GM18499 (cell line): ENCODE measurements at regions not wholly inside any gene's neighbourhood (a gene's known extent, or its start where the extent isn't known, plus 50 kb on each side); places are given as distances from the start of the nearest gene placed in this dataset.
"Not testable (repeated sequence)": the region's sequence is repeated elsewhere in the genome, so short reads cannot be mapped to it uniquely, and the experiment has no call there.

Experiments
- ATAC-seq: cut with Tn5 transposase; IDR thresholded peaks from one replicate; pipeline ENCODE4 v1.9.1; 2021; ENCODE audit warnings: moderate number of reproducible peaks; ENCODE audit not compliant: insufficient read depth, unreplicated experiment

- ATAC-seq: no peak
Measured at GRCh38 chr18:1252534-1252933, 347.9 kb downstream of the ADCYAP1 start.

DNA sequence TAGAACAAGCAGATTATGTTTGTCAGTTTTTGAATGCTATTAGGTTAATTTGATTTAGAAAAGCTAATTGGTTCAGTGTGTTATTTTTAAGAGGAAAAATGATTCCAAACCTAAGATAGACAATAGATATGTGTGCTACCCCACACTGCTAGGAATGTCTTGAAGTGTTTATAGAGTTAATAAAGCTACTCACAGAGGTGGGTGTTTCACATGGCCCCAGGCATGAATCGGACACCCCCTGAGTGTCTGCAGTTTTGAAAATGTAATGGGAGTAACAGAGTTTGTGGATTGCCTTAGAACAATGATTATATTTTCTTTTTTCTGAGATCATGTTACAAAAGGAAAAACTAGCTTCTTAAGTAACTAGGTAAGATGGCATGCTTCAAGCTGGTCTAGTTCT lies 348.3 kb downstream of the ADCYAP1 start:
- no peak for ATAC-seq

- no peak for ATAC-seq
Measured at GRCh38 chr18:1253827-1254226, 349.2 kb downstream of the ADCYAP1 start.

DNA sequence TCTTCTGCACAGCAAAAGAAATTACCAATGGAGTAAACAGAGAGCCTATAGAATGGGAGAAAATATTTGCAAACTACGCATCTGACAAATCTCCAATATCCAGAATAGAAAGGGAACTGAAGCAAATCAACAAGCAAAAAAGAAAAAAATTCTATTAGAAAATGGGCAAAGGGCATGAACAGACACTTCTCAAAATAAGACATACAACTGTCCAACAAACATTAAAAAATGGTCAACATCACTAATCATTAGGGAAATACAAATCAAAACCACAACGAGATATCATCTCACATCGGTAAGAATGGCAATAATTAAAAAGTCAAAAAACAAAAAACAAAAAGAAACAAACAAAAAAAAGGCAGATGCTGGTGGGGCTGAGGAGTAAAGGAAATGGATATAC lies 356.4 kb downstream of the ADCYAP1 start:
- ATAC-seq: no peak

GRCh38 chr18:1267021-1267420 lies 362.4 kb downstream of the ADCYAP1 start:
- ATAC-seq: no peak

GRCh38 chr18:1270081-1270480 lies 365.4 kb downstream of the ADCYAP1 start:
- no peak for ATAC-seq

- no peak for ATAC-seq
Measured at GRCh38 chr18:1273469-1273868, 368.8 kb downstream of the ADCYAP1 start.

GRCh38 chr18:1292167-1292566 lies 387.5 kb downstream of the ADCYAP1 start:
- ATAC-seq: no peak

DNA sequence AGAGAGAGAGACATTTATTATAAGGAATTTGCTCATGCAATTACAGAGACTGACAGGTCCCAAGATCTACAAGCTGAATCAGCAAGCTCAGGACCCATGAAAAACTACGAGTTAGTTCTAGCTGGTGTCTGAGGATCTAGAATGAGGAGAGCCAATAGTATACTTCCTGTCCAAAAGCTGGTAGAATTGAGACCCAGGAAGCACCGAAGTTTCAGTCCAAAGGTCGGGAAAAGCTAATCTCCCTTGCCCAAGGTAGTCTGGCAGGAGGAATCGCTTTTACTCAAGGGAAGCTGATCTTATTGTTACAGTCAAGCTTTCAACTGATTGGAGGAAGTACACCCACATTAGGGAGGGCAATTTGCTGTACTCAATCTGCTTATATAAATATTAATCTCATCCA lies 389.6 kb downstream of the ADCYAP1 start:
- ATAC-seq: no peak

DNA sequence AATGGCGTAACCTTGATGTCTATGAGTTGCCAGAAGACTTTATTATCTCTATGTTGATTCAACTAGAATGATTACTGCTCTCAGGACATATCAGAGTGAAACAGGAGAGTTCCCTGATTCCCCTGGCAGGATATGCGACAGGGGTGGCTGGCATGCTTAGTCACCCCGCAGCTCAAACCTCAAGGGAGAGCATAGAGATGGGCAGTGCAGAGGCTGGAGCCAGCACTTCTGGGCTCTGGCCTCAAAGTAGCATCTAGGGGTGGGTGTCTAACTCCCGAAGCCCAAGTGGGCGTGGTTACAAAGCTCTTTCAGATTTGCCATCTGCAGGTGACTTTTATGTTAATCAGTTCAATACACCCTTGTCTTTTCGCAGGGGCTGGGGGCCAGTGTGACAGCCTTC lies 391.6 kb downstream of the ADCYAP1 start:
- ATAC-seq: no peak

GRCh38 chr18:1302861-1303260 lies 398.2 kb downstream of the ADCYAP1 start:
- ATAC-seq: no peak

DNA sequence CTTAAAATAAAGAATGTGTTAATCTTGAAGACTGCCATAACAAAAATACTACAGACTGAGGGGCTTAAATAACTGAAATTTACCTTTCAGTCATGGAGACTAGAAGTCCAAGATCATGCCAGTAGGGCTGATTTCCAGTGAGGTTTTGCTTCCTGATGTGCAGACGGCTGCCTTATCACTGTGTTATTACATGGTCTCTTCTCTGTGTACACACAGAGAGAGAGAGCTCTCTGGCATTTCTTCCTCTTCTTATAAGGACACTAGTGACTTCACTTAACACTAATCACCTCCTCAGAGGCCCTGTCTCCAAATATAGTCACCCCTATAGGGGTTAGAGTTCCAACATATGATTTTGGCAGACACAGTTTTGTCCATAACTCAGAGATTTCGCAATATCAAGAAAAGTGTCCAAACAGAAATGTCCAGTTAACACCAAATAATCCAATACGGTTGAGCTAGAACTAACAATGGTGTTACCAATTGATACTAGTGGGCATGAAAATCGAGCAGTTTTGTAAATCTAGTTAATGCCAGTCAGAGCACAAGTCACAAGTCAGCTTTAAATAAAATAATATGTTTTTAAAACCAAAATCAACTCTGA lies 399.8 kb downstream of the ADCYAP1 start:
- ATAC-seq: no peak

GRCh38 chr18:1306641-1307040 lies 402.0 kb downstream of the ADCYAP1 start:
- ATAC-seq: no peak

DNA sequence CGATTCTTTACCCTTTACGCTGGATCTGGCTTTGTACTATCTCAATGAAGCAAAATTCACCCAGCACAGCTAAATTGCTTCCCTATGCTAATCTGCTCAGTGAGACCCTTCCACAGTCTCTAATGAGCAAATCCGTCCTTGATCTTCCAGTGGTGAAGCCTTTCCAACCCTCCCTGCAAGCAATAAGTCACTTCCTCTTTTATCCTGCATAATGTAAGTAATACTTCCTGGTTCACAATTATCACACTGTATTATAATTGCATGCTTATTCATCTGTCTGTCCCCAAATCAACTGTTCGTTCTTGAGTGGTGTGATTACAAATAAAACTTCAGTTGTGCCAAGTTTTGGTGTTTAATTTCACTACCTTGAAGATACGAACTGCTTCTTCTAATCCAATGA lies 404.0 kb downstream of the ADCYAP1 start:
- ATAC-seq: no peak

GRCh38 chr18:1311376-1311775 lies 406.7 kb downstream of the ADCYAP1 start:
- no peak for ATAC-seq

DNA sequence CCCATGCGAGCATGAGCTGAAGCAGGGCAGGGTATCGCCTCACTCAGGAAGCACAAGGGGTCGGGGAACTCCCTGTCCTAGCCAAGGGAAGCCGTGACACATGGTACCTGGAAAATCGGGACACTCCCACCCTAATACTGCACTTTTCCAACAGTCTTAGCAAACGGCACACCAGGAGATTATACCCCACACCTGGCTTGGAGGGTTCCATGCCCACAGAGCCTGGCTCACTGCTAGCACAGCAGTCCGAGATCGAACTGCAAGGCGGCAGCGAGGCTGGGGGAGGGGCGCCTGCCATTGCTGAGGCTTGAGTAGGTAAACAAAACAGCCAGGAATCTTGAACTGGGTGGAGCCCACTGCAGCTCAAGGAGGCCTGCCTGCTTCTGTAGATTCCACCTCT lies 430.7 kb downstream of the ADCYAP1 start:
- not testable (repeated sequence) for ATAC-seq

GRCh38 chr18:1350931-1351450 lies 446.3 kb downstream of the ADCYAP1 start:
- ATAC-seq: no peak

- no peak for ATAC-seq
Measured at GRCh38 chr18:1353025-1353424, 448.4 kb downstream of the ADCYAP1 start.

- no peak for ATAC-seq
Measured at GRCh38 chr18:1357724-1358123, 453.1 kb downstream of the ADCYAP1 start.

- no peak for ATAC-seq
Measured at GRCh38 chr18:1361936-1362335, 457.3 kb downstream of the ADCYAP1 start.

DNA sequence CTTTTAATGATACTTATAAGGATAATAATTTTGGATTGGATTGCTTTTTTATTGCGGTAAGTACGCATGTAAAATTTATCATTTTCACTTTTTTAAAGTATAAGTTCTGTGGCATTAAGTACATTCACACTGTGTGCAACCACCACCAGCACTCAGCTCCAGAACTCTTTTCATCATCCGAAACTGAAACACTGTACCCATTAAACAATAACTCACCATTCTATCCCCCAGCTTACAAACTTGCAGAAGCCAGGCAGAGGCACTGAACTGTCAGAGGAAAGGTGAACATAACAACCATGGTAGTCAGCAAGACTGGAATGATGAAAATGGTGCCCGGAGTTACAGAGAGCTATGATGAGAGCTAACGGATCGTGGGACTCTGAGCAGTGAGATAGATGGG lies 465.9 kb downstream of the ADCYAP1 start:
- ATAC-seq: no peak

- no peak for ATAC-seq
Measured at GRCh38 chr18:1371724-1372123, 467.1 kb downstream of the ADCYAP1 start.

- no peak for ATAC-seq
Measured at GRCh38 chr18:1383465-1383864, 478.8 kb downstream of the ADCYAP1 start.
